ENCODE measurements at regions not wholly inside any gene's neighbourhood (a gene's known extent, or its start where the extent isn't known, plus 50 kb on each side); places are given as distances from the start of the nearest gene placed in this dataset.

- no peak for DNase-seq (ENCODE audit: low read depth in 2 of 2)
Observed at GRCh38 chr2:82690757-82691411, 1768.2 kb downstream of the SUCLG1 start.

- no peak for DNase-seq (ENCODE audit: low read depth in 2 of 2)
Observed at GRCh38 chr2:82675186-82675585, 1783.9 kb downstream of the SUCLG1 start.

- no peak for DNase-seq (ENCODE audit: low read depth in 2 of 2)
Observed at GRCh38 chr2:82674652-82675051, 1784.4 kb downstream of the SUCLG1 start.

GRCh38 chr2:82667491-82667890 is 1791.6 kb downstream of the SUCLG1 start:
- no peak for DNase-seq (ENCODE audit: low read depth in 2 of 2)

GRCh38 chr2:82665691-82666090 is 1793.4 kb downstream of the SUCLG1 start:
- no peak for DNase-seq (ENCODE audit: low read depth in 2 of 2)

- DNase-seq (ENCODE audit: low read depth in 2 of 2), result no peak
Observed at GRCh38 chr2:82657106-82657505, 1802.0 kb downstream of the SUCLG1 start.

GRCh38 chr2:82656420-82656819 is 1802.7 kb downstream of the SUCLG1 start:
- DNase-seq (ENCODE audit: low read depth in 2 of 2), result no peak

- no peak for DNase-seq (ENCODE audit: low read depth in 2 of 2)
Observed at GRCh38 chr2:82652117-82652516, 1807.0 kb downstream of the SUCLG1 start.

- DNase-seq (ENCODE audit: low read depth in 2 of 2), result no peak
Observed at GRCh38 chr2:82650038-82650437, 1809.0 kb downstream of the SUCLG1 start.

- DNase-seq (ENCODE audit: low read depth in 2 of 2), result no peak
Observed at GRCh38 chr2:82641598-82642180, 1817.4 kb downstream of the SUCLG1 start.

- no peak for DNase-seq (ENCODE audit: low read depth in 2 of 2)
Observed at GRCh38 chr2:82636402-82637020, 1822.6 kb downstream of the SUCLG1 start.

- DNase-seq (ENCODE audit: low read depth in 2 of 2), result no peak
Observed at GRCh38 chr2:82599021-82599420, 1860.1 kb downstream of the SUCLG1 start.

GRCh38 chr2:82596581-82596980 is 1862.5 kb downstream of the SUCLG1 start:
- no peak for DNase-seq (ENCODE audit: low read depth in 2 of 2)

GRCh38 chr2:82591718-82592117 is 1867.4 kb downstream of the SUCLG1 start:
- no peak for DNase-seq (ENCODE audit: low read depth in 2 of 2)

GRCh38 chr2:82576656-82577055 is 1882.4 kb downstream of the SUCLG1 start:
- no peak for DNase-seq (ENCODE audit: low read depth in 2 of 2)

- no peak for DNase-seq (ENCODE audit: low read depth in 2 of 2)
Observed at GRCh38 chr2:82539280-82539621, 1919.8 kb downstream of the SUCLG1 start.

GRCh38 chr2:82538590-82539279 is 1920.3 kb downstream of the SUCLG1 start:
- no peak for DNase-seq (ENCODE audit: low read depth in 2 of 2)

GRCh38 chr2:82528288-82528687 is 1930.8 kb downstream of the SUCLG1 start:
- no peak for DNase-seq (ENCODE audit: low read depth in 2 of 2)

- no peak for DNase-seq (ENCODE audit: low read depth in 2 of 2)
Observed at GRCh38 chr2:82527124-82527523, 1932.0 kb downstream of the SUCLG1 start.

- DNase-seq (ENCODE audit: low read depth in 2 of 2), result no peak
Observed at GRCh38 chr2:82526277-82526676, 1932.8 kb downstream of the SUCLG1 start.

GRCh38 chr2:82525744-82526143 is 1933.3 kb downstream of the SUCLG1 start:
- DNase-seq (ENCODE audit: low read depth in 2 of 2), result no peak

- DNase-seq (ENCODE audit: low read depth in 2 of 2), result no peak
Observed at GRCh38 chr2:82524826-82525225, 1934.3 kb downstream of the SUCLG1 start.

GRCh38 chr2:82511894-82512293 is 1947.2 kb downstream of the SUCLG1 start:
- DNase-seq (ENCODE audit: low read depth in 2 of 2), result no peak
